RWPE1 (cell line): ENCODE measurements at regions not wholly inside any gene's neighbourhood (a gene's known extent, or its start where the extent isn't known, plus 50 kb on each side); places are given as distances from the start of the nearest gene placed in this dataset.
A peak's percentile ranks its signal among the peaks of the same experiment; 100 is the strongest.
"Not testable (repeated sequence)": the region's sequence is repeated elsewhere in the genome, so short reads cannot be mapped to it uniquely, and the experiment has no call there.

Experiments
- CTCF ChIA-PET: fragments of 350-600 bp; sonication (Branson Sonifier 250); formaldehyde crosslinking; extraction: SDS; loops from one replicate; lab custom pipeline; 2021; lab: Yijun Ruan, JAX
- POLR2A ChIA-PET: fragments of 400-600 bp; formaldehyde crosslinking; extraction: SDS; loops from one replicate; lab custom pipeline; 2020; ENCODE audit warnings: antibody characterized with exemption; ENCODE audit not compliant: low non-redundant PET; lab: Yijun Ruan, JAX
- DNase-seq: peaks from one replicate; pipeline ENCODE4 v3.0.0; 2012; ENCODE audit warnings: low spot score
- H3K27ac ChIP-seq: fragments of 450-650 bp; 2 replicates; pipeline ENCODE4 v1.5.1; 2017
- CTCF ChIP-seq: fragments of 450-650 bp; conservative IDR thresholded peaks from 2 replicates; pipeline ENCODE4 v1.5.1; 2017; ENCODE audit warnings: low read depth, mild to moderate bottlenecking

DNA sequence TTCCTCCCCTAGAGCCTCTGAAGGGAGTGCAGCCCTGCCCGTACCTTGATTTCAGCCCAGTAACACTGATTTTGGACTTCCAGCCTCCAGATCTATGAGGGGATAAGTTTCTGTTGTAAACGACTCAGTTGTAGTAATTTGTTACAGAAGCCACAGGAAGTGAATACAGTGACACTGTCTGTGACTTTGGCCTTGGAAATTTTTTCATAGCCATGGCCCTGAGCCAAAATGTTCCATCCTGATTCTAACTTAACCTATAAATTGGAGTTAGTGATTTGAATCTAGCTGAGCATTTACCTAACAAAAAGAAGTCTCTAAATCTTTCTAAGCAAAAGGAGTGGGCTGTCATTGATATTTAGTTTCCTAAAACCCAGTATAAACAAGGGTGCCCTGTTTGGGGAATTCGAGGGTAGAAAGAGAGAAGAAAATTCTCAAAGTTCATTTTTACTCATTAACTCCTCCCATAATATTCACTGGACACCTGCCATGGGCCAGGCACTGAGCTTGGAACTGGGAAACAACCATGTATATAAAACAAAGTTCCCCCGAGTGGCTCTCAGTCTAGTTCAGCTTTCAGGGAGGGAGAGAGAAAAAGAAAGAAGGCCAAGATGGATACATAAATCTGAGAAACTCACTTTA lies 162.3 kb downstream of the SKIDA1 start:
- ChIA-PET POLR2A (no interaction called here), CTCF (no interaction called here)
- DNase-seq, result no peak
- H3K27ac ChIP-seq, result peak overlapping the region; percentile 67
- TF ChIP-seq CTCF, result no peak

GRCh38 chr10:21359202-21359601 lies 166.3 kb downstream of the SKIDA1 start:
- ChIA-PET POLR2A (no interaction called here), CTCF (no interaction called here)
- no peak for DNase-seq
- H3K27ac ChIP-seq, result no peak overlapping the region
- TF ChIP-seq CTCF, result no peak

- H3K27ac ChIP-seq, result peak overlapping the region; percentile 51; the same call in 1 of the 2 replicates
- CTCF ChIA-PET, result interaction anchor here (0.7 to 1.0 kb wide), 2 partner anchors 140 to 1802 kb away, joined by 3 to 4 read pairs; no protein-coding TSS in a partner anchor
- TF ChIP-seq CTCF, result no peak
- peak; percentile 76 for DNase-seq
- POLR2A ChIA-PET, result no interaction called here
These were observed 169.9 kb downstream of the SKIDA1 start for GRCh38 chr10:21355591-21356011.

- ChIA-PET CTCF (interaction anchor here (0.6 to 0.7 kb wide), 3 partner anchors 13 to 1450 kb away, joined by 3 to 4 read pairs (median 3); no protein-coding TSS in a partner anchor), POLR2A (no interaction called here)
- H3K27ac ChIP-seq, result no peak overlapping the region
- no peak for DNase-seq
- no peak for TF ChIP-seq CTCF
These were observed 172.6 kb downstream of the SKIDA1 start for GRCh38 chr10:21352886-21353285.

DNA sequence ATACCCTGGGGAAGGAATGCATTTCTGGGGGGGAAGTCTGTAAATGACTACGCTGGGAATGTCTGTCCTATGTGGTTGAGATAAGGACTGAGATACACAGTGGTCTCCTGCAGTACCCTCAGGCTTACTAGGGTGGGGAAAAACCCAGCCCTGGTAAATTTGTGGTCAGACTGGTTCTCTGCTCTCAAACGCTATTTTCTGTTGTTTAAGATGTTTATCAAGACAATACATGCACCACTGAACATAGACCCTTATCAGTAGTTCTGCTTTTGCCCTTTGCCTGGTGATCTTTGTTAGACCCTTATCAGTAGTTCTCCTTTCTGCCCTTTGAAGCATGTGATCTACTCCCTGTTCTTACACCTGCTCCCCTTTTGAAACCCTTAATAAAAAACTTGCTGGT lies 173.9 kb downstream of the SKIDA1 start:
- DNase-seq, POLR2A ChIA-PET, H3K27ac ChIP-seq: not testable (repeated sequence)
- CTCF ChIA-PET, result interaction anchor here (0.6 kb wide), 1 partner anchor 1182 kb away, joined by 3 read pairs; no protein-coding TSS in a partner anchor

DNA sequence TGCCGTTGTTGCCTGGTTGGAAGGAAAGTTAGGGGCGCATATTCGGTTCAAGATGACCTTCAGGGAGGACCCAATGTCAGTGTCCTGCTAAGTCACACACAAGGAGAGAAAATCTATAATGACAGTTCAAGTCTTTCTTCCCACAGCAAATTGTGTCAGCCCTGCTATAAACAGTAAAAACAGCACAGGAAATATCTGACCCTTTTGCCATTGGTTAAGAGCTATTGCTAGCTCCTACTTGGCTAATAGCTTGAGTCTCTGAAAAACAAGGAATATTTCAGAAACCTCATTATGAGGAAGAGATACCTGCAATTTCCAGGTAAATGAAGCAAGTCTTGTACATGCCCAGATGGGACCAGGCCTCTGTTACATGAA lies 175.6 kb downstream of the SKIDA1 start:
- no peak for DNase-seq
- no peak overlapping the region for H3K27ac ChIP-seq
- CTCF ChIA-PET, result interaction anchor here (0.7 kb wide), 1 partner anchor 10 kb away, joined by 9 read pairs; no protein-coding TSS in a partner anchor
- POLR2A ChIA-PET, result no interaction called here
- no peak for TF ChIP-seq CTCF

- no peak for TF ChIP-seq CTCF
- ChIA-PET POLR2A (no interaction called here), CTCF (no interaction called here)
- no peak for DNase-seq
- H3K27ac ChIP-seq, result no peak overlapping the region
These were observed 177.7 kb downstream of the SKIDA1 start for GRCh38 chr10:21347785-21348170.
